H1 (cell line): ENCODE measurements at regions not wholly inside any gene's neighbourhood (a gene's known extent, or its start where the extent isn't known, plus 50 kb on each side); places are given as distances from the start of the nearest gene placed in this dataset.

Source experiments
- CTCF ChIA-PET: fragments of 300-600 bp; sonication (Branson Sonifier 250); formaldehyde crosslinking; loops from one replicate; lab custom pipeline; 2021; ENCODE audit not compliant: partially characterized antibody; lab: Charles Lee
- POLR2A ChIA-PET: fragments of 300-600 bp; sonication (Branson Sonifier 250); formaldehyde crosslinking; loops from one replicate; lab custom pipeline; 2021; ENCODE audit warnings: inconsistent platforms; ENCODE audit not compliant: partially characterized antibody; lab: Charles Lee
- DNase-seq, 2 experiments: peaks; one replicate each; pipeline versions ENCODE4 v3.0.0 to v3.0.0-alpha.2; 2010 to 2022; ENCODE audit warnings: low spot score in 2 of 2, low read depth in 1 of 2, mixed read lengths in 1 of 2
- FAIRE-seq: peaks from 2 replicates; lab custom pipeline; 2011; peaks lifted over from hg19 to GRCh38; lab: Jason Lieb, UNC
- H2AFZ ChIP-seq: 2 replicates; pipeline ENCODE4 v1.8.1; 2012; ENCODE audit warnings: low read length, inconsistent platforms
- H2AK5ac ChIP-seq: 2 replicates; pipeline ENCODE4 v1.6.1; 2013; ENCODE audit warnings: low read depth, low read length
- H2BK120ac ChIP-seq: replicated peaks from 2 replicates; pipeline ENCODE3; 2013; ENCODE audit warnings: low read depth, low read length, inconsistent platforms
- H2BK12ac ChIP-seq: 2 replicates; pipeline ENCODE4 v1.6.1; 2013; ENCODE audit warnings: low read depth, low read length
- H2BK15ac ChIP-seq: 2 replicates; pipeline ENCODE4 v1.6.1; 2013; ENCODE audit warnings: low read length
- H2BK20ac ChIP-seq: 2 replicates; pipeline ENCODE4 v1.6.1; 2013; ENCODE audit warnings: low read length
- H2BK5ac ChIP-seq: 2 replicates; pipeline ENCODE4 v1.6.1; 2013; ENCODE audit warnings: low read depth, low read length
- H3K14ac ChIP-seq: 2 replicates; pipeline ENCODE4 v1.6.1; 2013; ENCODE audit warnings: inconsistent platforms; ENCODE audit not compliant: insufficient read length
- H3K18ac ChIP-seq: 2 replicates; pipeline ENCODE4 v1.6.1; 2013; ENCODE audit warnings: low read length; ENCODE audit errors: extremely low read depth
- H3K23ac ChIP-seq: 2 replicates; pipeline ENCODE4 v1.6.1; 2013; ENCODE audit warnings: inconsistent platforms; ENCODE audit not compliant: insufficient read length
- H3K23me2 ChIP-seq: 2 replicates; pipeline ENCODE4 v1.6.1; 2013; ENCODE audit warnings: low read depth, low read length
- H3K27ac ChIP-seq: 2 replicates; pipeline ENCODE4 v1.6.1; 2011; ENCODE audit warnings: low read depth, low read length, inconsistent platforms
- H3K27me3 ChIP-seq, 4 experiments: replicated peaks in 1 of 4; 1 replicate in 1 of 4; 2 replicates in 3 of 4; pipeline versions ENCODE4 v1.6.1 to v1.8.1; 2011 to 2013; ENCODE audit warnings: low read length in 3 of 4, mild to moderate bottlenecking in 3 of 4, inconsistent platforms in 2 of 4, mixed read lengths in 2 of 4, moderate library complexity in 1 of 4; ENCODE audit not compliant: control insufficient read depth in 3 of 4, insufficient read depth in 3 of 4; ENCODE audit errors: extremely low read depth in 1 of 4
- H3K36me3 ChIP-seq, 4 experiments: 2 replicates each; pipeline versions ENCODE4 v1.6.1 to v1.8.1; 2011 to 2013; ENCODE audit warnings: mild to moderate bottlenecking in 4 of 4, low read length in 3 of 4, moderate library complexity in 2 of 4, control low read depth in 1 of 4, inconsistent platforms in 1 of 4; ENCODE audit not compliant: insufficient read depth in 4 of 4, control insufficient read depth in 2 of 4
- H3K4ac ChIP-seq: replicated peaks from 2 replicates; pipeline ENCODE3; 2013; ENCODE audit warnings: low read length, low read depth, mixed read lengths, inconsistent platforms; ENCODE audit not compliant: insufficient read length
- H3K4me1 ChIP-seq, 4 experiments: replicated peaks in 1 of 4; 1 replicate in 1 of 4; 2 replicates in 3 of 4; pipeline versions ENCODE4 v1.6.1 to v1.8.1; 2011 to 2013; ENCODE audit warnings: low read length in 3 of 4, inconsistent platforms in 2 of 4, mixed read lengths in 1 of 4; ENCODE audit not compliant: insufficient read depth in 4 of 4, control insufficient read depth in 3 of 4
- H3K4me2 ChIP-seq, 2 experiments: 2 replicates each; pipeline versions ENCODE4 v1.6.1 to v1.8.1; 2011 to 2013; ENCODE audit warnings: low read depth in 2 of 2, low read length in 2 of 2, control low read depth in 1 of 2, inconsistent platforms in 1 of 2, mild to moderate bottlenecking in 1 of 2; ENCODE audit not compliant: insufficient read depth in 1 of 2
- H3K4me3 ChIP-seq, 4 experiments: fragments of 200-600, 300-600 bp in 1 of 4; sonication (generic), shearing (Covaris generic), sonication (Bioruptor Twin) in 1 of 4; 2 replicates each; pipeline versions ENCODE4 v1.5.1 to v1.8.1; 2011 to 2016; ENCODE audit warnings: low read length in 4 of 4, low read depth in 3 of 4, control low read depth in 2 of 4, inconsistent platforms in 2 of 4, mild to moderate bottlenecking in 2 of 4, mixed read lengths in 1 of 4, moderate library complexity in 1 of 4; ENCODE audit not compliant: insufficient read depth in 2 of 4; ENCODE audit errors: extremely low read depth in 1 of 4
- H3K56ac ChIP-seq: replicated peaks from 2 replicates; pipeline ENCODE3; 2013; ENCODE audit warnings: low read depth, mild to moderate bottlenecking, mixed read lengths, low read length, inconsistent platforms; ENCODE audit not compliant: insufficient read length
- H3K79me1 ChIP-seq: 2 replicates; pipeline ENCODE4 v1.6.1; 2013; ENCODE audit warnings: low read depth, low read length, control low read depth
- H3K79me2 ChIP-seq, 2 experiments: 2 replicates each; pipeline versions ENCODE4 v1.6.1 to v1.8.1; 2012 to 2013; ENCODE audit warnings: low read length in 2 of 2, mild to moderate bottlenecking in 2 of 2, inconsistent platforms in 1 of 2; ENCODE audit not compliant: insufficient read depth in 2 of 2, control insufficient read depth in 1 of 2
- H3K9ac ChIP-seq, 4 experiments: replicated peaks in 1 of 4; 1 replicate in 1 of 4; 2 replicates in 3 of 4; pipeline versions ENCODE4 v1.6.1 to v1.8.1; 2011 to 2013; ENCODE audit warnings: low read depth in 3 of 4, low read length in 3 of 4, control low read depth in 2 of 4, mild to moderate bottlenecking in 2 of 4, moderate library complexity in 2 of 4, inconsistent platforms in 1 of 4; ENCODE audit errors: extremely low read depth in 1 of 4
- H3K9me3 ChIP-seq, 2 experiments: 2 replicates each; pipeline versions ENCODE4 v1.6.1 to v1.8.1; 2012 to 2013; ENCODE audit warnings: mild to moderate bottlenecking in 2 of 2, moderate library complexity in 2 of 2, control low read depth in 1 of 2, inconsistent platforms in 1 of 2, low read depth in 1 of 2, low read length in 1 of 2, mixed read lengths in 1 of 2; ENCODE audit not compliant: insufficient read depth in 2 of 2
- H4K20me1 ChIP-seq, 2 experiments: replicated peaks in 1 of 2; 2 replicates each; pipeline versions ENCODE3 to v1.8.1; 2011 to 2013; ENCODE audit warnings: inconsistent platforms in 2 of 2, low read length in 2 of 2, mild to moderate bottlenecking in 1 of 2; ENCODE audit not compliant: insufficient read depth in 2 of 2, control insufficient read depth in 1 of 2
- H4K5ac ChIP-seq: 2 replicates; pipeline ENCODE4 v1.6.1; 2013; ENCODE audit warnings: low read length, low read depth, mixed read lengths, inconsistent platforms; ENCODE audit not compliant: insufficient read length
- H4K8ac ChIP-seq: 2 replicates; pipeline ENCODE4 v1.8.0; 2013; ENCODE audit warnings: mild to moderate bottlenecking, moderate library complexity, low read length, inconsistent platforms; ENCODE audit not compliant: insufficient read depth; ENCODE audit errors: extremely low read depth
- H4K91ac ChIP-seq: replicated peaks from 2 replicates; pipeline ENCODE3; 2013; ENCODE audit warnings: low read length, mixed read lengths, inconsistent platforms; ENCODE audit not compliant: insufficient read length
- BACH1 ChIP-seq: IDR thresholded peaks from 2 replicates; pipeline ENCODE4 v1.6.1; 2012; ENCODE audit warnings: low read length, improper control_type of control experiment
- KDM4A ChIP-seq: IDR thresholded peaks from one replicate; pipeline ENCODE4 v1.7.1; 2012; ENCODE audit warnings: low read depth, mild to moderate bottlenecking, moderate library complexity, low read length, inconsistent platforms; ENCODE audit not compliant: severe bottlenecking
- SP4 ChIP-seq: IDR thresholded peaks from 2 replicates; pipeline ENCODE4 v1.6.1; 2012; ENCODE audit warnings: low read length, inconsistent platforms
- ZNF274 ChIP-seq: IDR thresholded peaks from 2 replicates; pipeline ENCODE4 v1.7.0; 2012; ENCODE audit warnings: low read length, borderline replicate concordance; ENCODE audit errors: extremely low read depth
- WGBS, 2 experiments: shearing (Covaris generic) in 1 of 2; methylation state at CpG; one replicate each; pipeline versions ENCODE4 v1.1.6 to v1.1.7; 2013 to 2015; ENCODE audit warnings: low lambda C conversion rate in 2 of 2, mixed read lengths in 2 of 2, inconsistent platforms in 1 of 2, low coverage in 1 of 2, missing lambda C conversion rate in 1 of 2; ENCODE audit not compliant: insufficient replicate concordance in 2 of 2, insufficient coverage in 1 of 2, insufficient read length in 1 of 2; ENCODE audit errors: extremely low coverage in 1 of 2, missing lambda C conversion rate in 1 of 2; 5-methylcytosine and 5-hydroxymethylcytosine counted together

DNA sequence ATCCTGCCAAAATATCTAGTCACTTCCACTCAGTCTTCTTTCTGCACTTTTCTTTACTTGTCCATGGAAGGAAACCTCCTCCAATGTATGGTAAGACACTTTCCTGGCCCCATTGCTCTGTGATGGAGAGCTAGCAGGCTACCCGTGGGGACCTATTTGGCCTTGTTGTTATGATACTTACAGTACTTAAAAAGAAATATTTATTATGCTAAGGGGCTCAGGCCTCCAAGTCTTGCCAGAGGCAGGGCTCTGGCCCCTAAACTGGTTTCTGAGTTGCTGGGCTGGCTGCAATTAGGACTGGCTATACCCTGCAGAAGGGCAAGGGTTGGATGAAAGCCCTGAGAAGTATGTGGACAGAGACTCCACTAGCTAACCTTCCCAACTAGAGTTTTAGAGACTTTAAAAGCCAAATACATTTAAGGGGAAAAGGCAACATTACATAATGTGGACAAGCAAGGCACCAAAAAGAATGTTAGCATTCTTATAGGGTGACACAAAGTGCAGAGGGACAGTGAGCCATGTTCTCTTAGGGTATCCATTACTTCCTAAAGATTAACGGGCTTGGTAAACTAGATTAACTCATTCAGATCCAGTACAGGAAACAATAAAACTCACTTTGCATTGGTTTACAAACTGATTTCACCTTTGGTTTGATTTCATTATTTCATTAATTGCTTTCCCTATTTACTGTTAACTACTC, 84.9 kb upstream of the INHBA start:
- no peak for DNase-seq
- no peaks in the 10 kb centered on the region for H3K27me3 ChIP-seq
- H2BK15ac ChIP-seq = no peak overlapping the region
- no peak overlapping the region for H4K8ac ChIP-seq
- no peak overlapping the region for H2BK120ac ChIP-seq
- no peak overlapping the region for H2BK20ac ChIP-seq
- no peak overlapping the region for H2AK5ac ChIP-seq
- no peaks in the 10 kb centered on the region for H3K79me2 ChIP-seq
- TF ChIP-seq KDM4A (no peak), SP4 (no peak), ZNF274 (no peak), BACH1 (no peak)
- no peak overlapping the region for H4K91ac ChIP-seq
- no peak overlapping the region for H3K23ac ChIP-seq
- no peak overlapping the region for H3K18ac ChIP-seq
- WGBS, 2 experiments = 89% methylated on average over 2 of the region's 2 CpGs; no CpG with 5 or more reads in 1 of the 2 experiments
- H3K27ac ChIP-seq = no peak overlapping the region
- no peak overlapping the region for H3K9ac ChIP-seq
- no peaks in the 10 kb centered on the region for H4K20me1 ChIP-seq
- no peaks in the 10 kb centered on the region for H3K9me3 ChIP-seq
- H3K14ac ChIP-seq = no peak overlapping the region
- CTCF ChIA-PET = interaction anchor here (2.0 kb wide), 1 partner anchor 16 kb away, joined by 5 read pairs; no protein-coding TSS in a partner anchor
- H2AFZ ChIP-seq = no peak overlapping the region
- POLR2A ChIA-PET = no interaction called here
- no peaks in the 10 kb centered on the region for H3K79me1 ChIP-seq
- no peak overlapping the region for H4K5ac ChIP-seq
- H2BK12ac ChIP-seq = no peak overlapping the region
- H3K23me2 ChIP-seq = no peaks in the 10 kb centered on the region
- no peaks in the 10 kb centered on the region for H3K4me1 ChIP-seq
- H3K4ac ChIP-seq = no peak overlapping the region
- no peak overlapping the region for H3K4me2 ChIP-seq
- no peak overlapping the region for H3K4me3 ChIP-seq
- H3K36me3 ChIP-seq = no peaks in the 10 kb centered on the region
- H2BK5ac ChIP-seq = no peak overlapping the region
- no peak overlapping the region for H3K56ac ChIP-seq
- FAIRE-seq = no peak
